IMR-90 (cell line): ENCODE measurements at regions not wholly inside any gene's neighbourhood (a gene's known extent, or its start where the extent isn't known, plus 50 kb on each side); places are given as distances from the start of the nearest gene placed in this dataset.

Experiments
- ATAC-seq: fragments of 200-7000 bp; cut with Tn5 transposase; 2 replicates; pipeline ENCODE4 v1.9.1; 2020; ENCODE audit warnings: low read depth, mild to moderate bottlenecking, moderate library complexity
- BruUV-seq: library from RNA; stranded (reverse); fragments of 400-500 nt; replicated peaks from 2 replicates; lab custom pipeline; 2021; lab: Mats Ljungman, UMichigan
- CTCF ChIA-PET: fragments of 300-600 bp; formaldehyde crosslinking; extraction: SDS; loops from one replicate; lab custom pipeline; 2021; ENCODE audit warnings: antibody characterized with exemption; lab: Yijun Ruan, JAX
- POLR2A ChIA-PET: fragments of 300-600 bp; sonication (Branson Sonifier 250); formaldehyde crosslinking; loops from one replicate; lab custom pipeline; 2022; ENCODE audit warnings: antibody characterized with exemption; ENCODE audit not compliant: unreplicated experiment; lab: Charles Lee
- DNase-seq: peaks from one replicate; pipeline ENCODE4 v3.0.0; 2013
- H2AFZ ChIP-seq: replicated peaks from 2 replicates; pipeline ENCODE3; 2013; ENCODE audit warnings: low read length, mild to moderate bottlenecking; ENCODE audit not compliant: poor library complexity
- H2AK5ac ChIP-seq: 2 replicates; pipeline ENCODE4 v1.6.1; 2013; ENCODE audit warnings: low read depth, low read length, inconsistent platforms
- H2AK9ac ChIP-seq: replicated peaks from 2 replicates; pipeline ENCODE3; 2013; ENCODE audit warnings: mild to moderate bottlenecking, low read depth, low read length, moderate library complexity; ENCODE audit not compliant: poor library complexity
- H2BK120ac ChIP-seq: 2 replicates; pipeline ENCODE4 v1.6.1; 2013; ENCODE audit warnings: low read depth, low read length, inconsistent platforms
- H2BK15ac ChIP-seq: 3 replicates; pipeline ENCODE4 v1.6.1; 2013; ENCODE audit warnings: low read depth, low read length, inconsistent platforms
- H2BK20ac ChIP-seq: 2 replicates; pipeline ENCODE4 v1.6.1; 2013; ENCODE audit warnings: low read depth, mild to moderate bottlenecking, inconsistent platforms, low read length, moderate library complexity
- H2BK5ac ChIP-seq: 2 replicates; pipeline ENCODE4 v1.6.1; 2013; ENCODE audit warnings: mild to moderate bottlenecking, low read depth, low read length, inconsistent platforms; ENCODE audit not compliant: poor library complexity, severe bottlenecking
- H3K14ac ChIP-seq: replicated peaks from 2 replicates; pipeline ENCODE4 v1.6.1; 2013; ENCODE audit warnings: low read depth, low read length, inconsistent platforms
- H3K18ac ChIP-seq: 2 replicates; pipeline ENCODE4 v1.6.1; 2013; ENCODE audit warnings: low read depth, low read length, control low read depth
- H3K23ac ChIP-seq: 2 replicates; pipeline ENCODE4 v1.6.1; 2013; ENCODE audit warnings: low read depth, low read length, inconsistent platforms
- H3K27ac ChIP-seq: 2 replicates; pipeline ENCODE4 v1.5.1; 2013; ENCODE audit warnings: mild to moderate bottlenecking, control low read depth, low read length; ENCODE audit not compliant: insufficient read depth
- H3K27me3 ChIP-seq: 2 replicates; pipeline ENCODE4 v1.6.1; 2013; ENCODE audit warnings: low read length; ENCODE audit not compliant: control insufficient read depth, insufficient read depth
- H3K36me3 ChIP-seq: 2 replicates; pipeline ENCODE4 v1.6.1; 2013; ENCODE audit warnings: low read length, mixed read lengths; ENCODE audit not compliant: control insufficient read depth, insufficient read depth
- H3K4ac ChIP-seq: 2 replicates; pipeline ENCODE4 v1.6.1; 2013; ENCODE audit warnings: low read depth, low read length, inconsistent platforms
- H3K4me1 ChIP-seq: 2 replicates; pipeline ENCODE4 v1.6.1; 2013; ENCODE audit warnings: low read length, mixed read lengths; ENCODE audit not compliant: control insufficient read depth, insufficient read depth
- H3K4me2 ChIP-seq: 2 replicates; pipeline ENCODE4 v1.6.1; 2013; ENCODE audit warnings: low read depth, mild to moderate bottlenecking, control low read depth, low read length, moderate library complexity
- H3K4me3 ChIP-seq: 2 replicates; pipeline ENCODE4 v1.5.1; 2013; ENCODE audit warnings: low read depth, mild to moderate bottlenecking, control low read depth, low read length, moderate library complexity; ENCODE audit not compliant: insufficient read depth
- H3K56ac ChIP-seq: 2 replicates; pipeline ENCODE4 v1.6.1; 2013; ENCODE audit warnings: low read length, inconsistent platforms; ENCODE audit not compliant: insufficient read depth; ENCODE audit errors: extremely low read depth
- H3K79me1 ChIP-seq, 2 experiments: 2 replicates each; pipeline ENCODE4 v1.6.1; 2013; ENCODE audit warnings: low read length in 2 of 2, inconsistent platforms in 1 of 2, low read depth in 1 of 2
- H3K9ac ChIP-seq: 2 replicates; pipeline ENCODE4 v1.6.1; 2013; ENCODE audit warnings: low read depth, low read length, control low read depth
- H3K9me1 ChIP-seq: 2 replicates; pipeline ENCODE4 v1.6.1; 2013; ENCODE audit warnings: low read length, inconsistent platforms; ENCODE audit not compliant: insufficient read depth
- H3K9me3 ChIP-seq: 2 replicates; pipeline ENCODE4 v1.6.1; 2013; ENCODE audit warnings: low read length; ENCODE audit not compliant: control insufficient read depth, insufficient read depth
- H4K20me1 ChIP-seq: 2 replicates; pipeline ENCODE4 v1.6.1; 2013; ENCODE audit warnings: low read length, inconsistent platforms; ENCODE audit not compliant: insufficient read depth
- H4K5ac ChIP-seq: 2 replicates; pipeline ENCODE4 v1.6.1; 2013; ENCODE audit warnings: mild to moderate bottlenecking, low read depth, low read length, control low read depth
- H4K8ac ChIP-seq, 2 experiments: 2 replicates each; pipeline ENCODE4 v1.6.1; 2013; ENCODE audit warnings: low read depth in 2 of 2, low read length in 2 of 2, control low read depth in 1 of 2, inconsistent platforms in 1 of 2
- H4K91ac ChIP-seq: 2 replicates; pipeline ENCODE4 v1.6.1; 2013; ENCODE audit warnings: low read depth, low read length, inconsistent platforms; ENCODE audit not compliant: insufficient read depth
- BHLHE40 ChIP-seq: fragments of 150-350 bp; IDR thresholded peaks from 2 replicates; pipeline ENCODE4 v1.6.1; 2016; ENCODE audit warnings: mild to moderate bottlenecking, low read depth, low read length
- CEBPB ChIP-seq: IDR thresholded peaks from 2 replicates; pipeline ENCODE4 v1.6.1; 2012; ENCODE audit warnings: low read depth, low read length, improper control_type of control experiment
- CHD1 ChIP-seq: IDR thresholded peaks from 2 replicates; pipeline ENCODE4 v1.6.1; 2012; ENCODE audit warnings: low read depth, low read length, improper control_type of control experiment
- CTCF ChIP-seq: conservative IDR thresholded peaks from 2 replicates; pipeline ENCODE4 v1.5.1; 2012; ENCODE audit warnings: mild to moderate bottlenecking, low read depth, low read length, improper control_type of control experiment
- ELK1 ChIP-seq: fragments of 150-350 bp; IDR thresholded peaks from 2 replicates; pipeline ENCODE4 v1.6.1; 2016; ENCODE audit warnings: low read depth, mild to moderate bottlenecking, low read length, moderate library complexity, borderline replicate concordance
- FOS ChIP-seq: fragments of 150-350 bp; IDR thresholded peaks from 2 replicates; pipeline ENCODE4 v1.6.1; 2016; ENCODE audit warnings: low read depth, low read length
- MAFK ChIP-seq: IDR thresholded peaks from 2 replicates; pipeline ENCODE4 v1.6.1; 2012; ENCODE audit warnings: low read depth, low read length, improper control_type of control experiment
- MAZ ChIP-seq: IDR thresholded peaks from 2 replicates; pipeline ENCODE4 v1.6.1; 2012; ENCODE audit warnings: low read depth, mild to moderate bottlenecking, low read length, improper control_type of control experiment, moderate library complexity, borderline replicate concordance
- MXI1 ChIP-seq: IDR thresholded peaks from 2 replicates; pipeline ENCODE4 v1.6.1; 2012; ENCODE audit warnings: low read depth, mild to moderate bottlenecking, low read length, moderate library complexity, borderline replicate concordance
- NFE2L2 ChIP-seq: fragments of 150-350 bp; IDR thresholded peaks from 2 replicates; pipeline ENCODE4 v1.6.1; 2016; ENCODE audit warnings: low read depth, mild to moderate bottlenecking, low read length
- POLR2A ChIP-seq: IDR thresholded peaks from 2 replicates; pipeline ENCODE4 v1.6.1; 2012; ENCODE audit warnings: mild to moderate bottlenecking, low read depth, low read length
- RAD21 ChIP-seq: IDR thresholded peaks from 2 replicates; pipeline ENCODE4 v1.6.1; 2012; ENCODE audit warnings: low read length, improper control_type of control experiment
- RCOR1 ChIP-seq: IDR thresholded peaks from 2 replicates; pipeline ENCODE4 v1.6.1; 2012; ENCODE audit warnings: mild to moderate bottlenecking, low read length, improper control_type of control experiment; ENCODE audit not compliant: insufficient replicate concordance
- RFX5 ChIP-seq: IDR thresholded peaks from 2 replicates; pipeline ENCODE4 v1.8.0; 2012; ENCODE audit warnings: low read depth, mild to moderate bottlenecking, low read length, moderate library complexity
- SMC3 ChIP-seq: fragments of 150-350 bp; IDR thresholded peaks from 2 replicates; pipeline ENCODE4 v1.6.1; 2016; ENCODE audit warnings: low read depth, mild to moderate bottlenecking, antibody characterized with exemption, low read length, moderate library complexity
- WGBS, 2 experiments: methylation state at CpG; one replicate each; pipeline versions ENCODE4 v1.1.5 to v1.1.7; 2013; ENCODE audit warnings: missing lambda C conversion rate in 2 of 2; ENCODE audit not compliant: insufficient read length in 1 of 2; ENCODE audit errors: extremely low coverage in 2 of 2; 5-methylcytosine and 5-hydroxymethylcytosine counted together
- dilution Hi-C: fragments of 300-500 bp; cut with HindIII; formaldehyde crosslinking; loops from one replicate; pipeline ENCODE4 v1.14.3; 2018; ENCODE audit warnings: low sequenced_read_pairs; ENCODE audit not compliant: unreplicated experiment
- in situ Hi-C: fragments of 300-500 bp; cut with MboI; formaldehyde crosslinking; loops from 3 replicates; pipeline ENCODE4 v1.14.3; 2019; ENCODE audit warnings: low sequenced_read_pairs, inconsistent platforms, mixed read lengths
- intact Hi-C: fragments of 100-400 bp; cut with micrococcal nuclease; formaldehyde crosslinking; loops from 2 replicates; pipeline ENCODE4 v1.10.0; 2022
- TF ChIP-seq, protein P1 (sequence below): fragments of 150-350 bp; IDR thresholded peaks from 2 replicates; pipeline ENCODE4 v1.6.1; 2017; ENCODE audit warnings: mild to moderate bottlenecking, antibody characterized with exemption, low read length, low read depth

GRCh38 chr2:15788455-15788829 lies 151.9 kb upstream of the MYCN start:
- POLR2A ChIA-PET: no interaction called here
- ATAC-seq (no peak), DNase-seq (no peak)
- Histone ChIP-seq H3K27me3 (no peaks in the 10 kb centered on the region), H3K4me3 (no peak overlapping the region), H4K8ac (no peak overlapping the region), H4K20me1 (no peaks in the 10 kb centered on the region), H3K4ac (no peak overlapping the region), H4K5ac (no peak overlapping the region), H3K9ac (no peak overlapping the region), H3K18ac (no peak overlapping the region), H3K14ac (no peak overlapping the region), H3K79me1 (no peaks in the 10 kb centered on the region), H4K91ac (no peak overlapping the region), H2BK120ac (no peak overlapping the region), H2BK15ac (no peak overlapping the region), H2AK9ac (no peak overlapping the region), H3K27ac (no peak overlapping the region), H2BK20ac (no peak overlapping the region), H3K4me2 (no peak overlapping the region), H3K4me1 (no peaks in the 10 kb centered on the region), H3K23ac (no peak overlapping the region), H2AK5ac (no peak overlapping the region), H3K56ac (no peak overlapping the region), H3K36me3 (no peaks in the 10 kb centered on the region), H2BK5ac (no peak overlapping the region), H3K9me3 (peaks cover 36% of the 10 kb centered on the region), H3K9me1 (no peaks in the 10 kb centered on the region), H2AFZ (no peak overlapping the region)
- BruUV-seq: no TSS peak
- TF ChIP-seq MAFK (no peak), NFE2L2 (no peak), POLR2A (no peak), CHD1 (no peak), BHLHE40 (no peak), CTCF (no peak), RFX5 (no peak), CEBPB (no peak), SMC3 (no peak), FOS (no peak), ELK1 (no peak), RCOR1 (no peak), MAZ (no peak), RAD21 (no peak), MXI1 (no peak)
- TF ChIP-seq, protein P1, sequence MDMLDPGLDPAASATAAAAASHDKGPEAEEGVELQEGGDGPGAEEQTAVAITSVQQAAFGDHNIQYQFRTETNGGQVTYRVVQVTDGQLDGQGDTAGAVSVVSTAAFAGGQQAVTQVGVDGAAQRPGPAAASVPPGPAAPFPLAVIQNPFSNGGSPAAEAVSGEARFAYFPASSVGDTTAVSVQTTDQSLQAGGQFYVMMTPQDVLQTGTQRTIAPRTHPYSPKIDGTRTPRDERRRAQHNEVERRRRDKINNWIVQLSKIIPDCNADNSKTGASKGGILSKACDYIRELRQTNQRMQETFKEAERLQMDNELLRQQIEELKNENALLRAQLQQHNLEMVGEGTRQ: no peak
- dilution Hi-C loops (no loop called here), in situ Hi-C loops (no loop called here), intact Hi-C loops (no loop called here)
- CTCF ChIA-PET: no interaction called here
- no CpG with 5 or more reads among the region's 11 CpGs for WGBS, 2 experiments
